H1 (cell line): ENCODE measurements at regions not wholly inside any gene's neighbourhood (a gene's known extent, or its start where the extent isn't known, plus 50 kb on each side); places are given as distances from the start of the nearest gene placed in this dataset.

Experiments
- RBBP5 ChIP-seq: IDR thresholded peaks from 2 replicates; pipeline ENCODE4 v1.7.1; 2012; ENCODE audit warnings: low read depth, mild to moderate bottlenecking, inconsistent platforms, low read length, moderate library complexity, borderline replicate concordance
- SIN3A ChIP-seq, 2 experiments: IDR thresholded peaks in 1 of 2; conservative IDR thresholded peaks in 1 of 2; 2 replicates each; pipeline ENCODE4 v1.6.1; 2011 to 2012; ENCODE audit warnings: low read length in 2 of 2, improper control_type of control experiment in 1 of 2, low read depth in 1 of 2, mild to moderate bottlenecking in 1 of 2

- TF ChIP-seq SIN3A (conservative IDR thresholded peaks at IDR 0.05 in 1 of 2, IDR thresholded peaks at IDR 0.05 in 1 of 2; ENCODE audit: low read depth in 1 of 2, low read length in 2 of 2) (no peak), RBBP5 (no peak)
These were observed 1286.4 kb downstream of the PCDH9 start (continued) for GRCh38 chr13:65943708-65944107.
